IPS-20b (cell line): ENCODE measurements at regions not wholly inside any gene's neighbourhood (a gene's known extent, or its start where the extent isn't known, plus 50 kb on each side); places are given as distances from the start of the nearest gene placed in this dataset.

ENCODE experiments used
- H3K27ac ChIP-seq: one replicate; pipeline ENCODE4 v1.5.1; 2013; ENCODE audit warnings: low read length
- H3K27me3 ChIP-seq: 2 replicates; pipeline ENCODE4 v1.6.1; 2013; ENCODE audit warnings: mild to moderate bottlenecking, low read length, inconsistent platforms; ENCODE audit not compliant: insufficient read depth
- H3K36me3 ChIP-seq: 2 replicates; pipeline ENCODE4 v1.6.1; 2013; ENCODE audit warnings: low read depth, mild to moderate bottlenecking, inconsistent platforms, low read length, moderate library complexity; ENCODE audit not compliant: insufficient read depth
- H3K4me1 ChIP-seq: 2 replicates; pipeline ENCODE4 v1.6.1; 2013; ENCODE audit warnings: mild to moderate bottlenecking, control low read depth, inconsistent platforms, low read length, moderate library complexity; ENCODE audit not compliant: insufficient read depth
- H3K4me3 ChIP-seq: 2 replicates; pipeline ENCODE4 v1.5.1; 2013; ENCODE audit warnings: mild to moderate bottlenecking, low read length, inconsistent platforms
- H3K9ac ChIP-seq: 2 replicates; pipeline ENCODE4 v1.6.1; 2013; ENCODE audit warnings: low read depth, mild to moderate bottlenecking, inconsistent platforms, low read length, moderate library complexity
- H3K9me3 ChIP-seq: 2 replicates; pipeline ENCODE4 v1.6.1; 2013; ENCODE audit warnings: mild to moderate bottlenecking, low read depth, low read length, inconsistent platforms; ENCODE audit not compliant: insufficient read depth

- no peaks in the 10 kb centered on the region for H3K4me1 ChIP-seq
- no peaks in the 10 kb centered on the region; the same call in 1 of the 2 replicates for H3K27me3 ChIP-seq
- no peak overlapping the region for H3K4me3 ChIP-seq
- H3K9me3 ChIP-seq: no peaks in the 10 kb centered on the region
- no peak overlapping the region for H3K27ac ChIP-seq
- H3K9ac ChIP-seq: no peak overlapping the region
- no peaks in the 10 kb centered on the region for H3K36me3 ChIP-seq
Measured at GRCh38 chr20:20843982-20844381, 131.5 kb upstream of the RALGAPA2 start.

- H3K4me3 ChIP-seq: no peak overlapping the region
Measured at GRCh38 chr20:20839771-20840170, 127.3 kb upstream of the RALGAPA2 start.

GRCh38 chr20:20837574-20838021, 125.2 kb upstream of the RALGAPA2 start:
- no peak overlapping the region; the same call in 1 of the 2 replicates for H3K4me3 ChIP-seq
- peaks cover 18% of the 10 kb centered on the region for H3K27me3 ChIP-seq
- H3K9me3 ChIP-seq: no peaks in the 10 kb centered on the region
- no peaks in the 10 kb centered on the region for H3K4me1 ChIP-seq
- H3K9ac ChIP-seq: no peak overlapping the region
- H3K36me3 ChIP-seq: no peaks in the 10 kb centered on the region
- no peak overlapping the region for H3K27ac ChIP-seq

More at GRCh38 chr20:20839771-20840170, 127.3 kb upstream of the RALGAPA2 start:
- no peak overlapping the region for H3K9ac ChIP-seq
- H3K4me1 ChIP-seq: no peaks in the 10 kb centered on the region
- no peak overlapping the region for H3K27ac ChIP-seq
- H3K27me3 ChIP-seq: peaks cover 18% of the 10 kb centered on the region
- H3K9me3 ChIP-seq: no peaks in the 10 kb centered on the region
- no peaks in the 10 kb centered on the region for H3K36me3 ChIP-seq

- Histone ChIP-seq H3K27me3 (peaks cover 18% of the 10 kb centered on the region), H3K36me3 (no peaks in the 10 kb centered on the region), H3K9ac (no peak overlapping the region), H3K4me3 (no peak overlapping the region), H3K4me1 (no peaks in the 10 kb centered on the region), H3K9me3 (no peaks in the 10 kb centered on the region), H3K27ac (no peak overlapping the region)
Measured at GRCh38 chr20:20836836-20837235, 124.4 kb upstream of the RALGAPA2 start.

GRCh38 chr20:20835897-20836296, 123.5 kb upstream of the RALGAPA2 start:
- Histone ChIP-seq H3K36me3 (no peaks in the 10 kb centered on the region), H3K9me3 (no peaks in the 10 kb centered on the region), H3K9ac (no peak overlapping the region), H3K27me3 (peaks cover 18% of the 10 kb centered on the region), H3K4me3 (no peak overlapping the region), H3K4me1 (no peaks in the 10 kb centered on the region), H3K27ac (no peak overlapping the region)

GRCh38 chr20:20834008-20834407, 121.6 kb upstream of the RALGAPA2 start:
- Histone ChIP-seq H3K27me3 (peaks cover 18% of the 10 kb centered on the region), H3K4me3 (no peak overlapping the region), H3K27ac (no peak overlapping the region), H3K9me3 (peaks cover 16% of the 10 kb centered on the region), H3K9ac (no peak overlapping the region), H3K36me3 (no peaks in the 10 kb centered on the region), H3K4me1 (no peaks in the 10 kb centered on the region)

- H3K36me3 ChIP-seq: no peaks in the 10 kb centered on the region
- H3K9me3 ChIP-seq: peaks cover 16% of the 10 kb centered on the region
- no peaks in the 10 kb centered on the region for H3K4me1 ChIP-seq
- no peak overlapping the region for H3K27ac ChIP-seq
- no peak overlapping the region for H3K4me3 ChIP-seq
- H3K27me3 ChIP-seq: peaks cover 15% of the 10 kb centered on the region
- H3K9ac ChIP-seq: no peak overlapping the region
Measured at GRCh38 chr20:20832715-20833114, 120.3 kb upstream of the RALGAPA2 start.

- H3K27me3 ChIP-seq: peaks cover 8% of the 10 kb centered on the region
- H3K9ac ChIP-seq: no peak overlapping the region
- no peak overlapping the region for H3K27ac ChIP-seq
- H3K4me3 ChIP-seq: no peak overlapping the region
- no peaks in the 10 kb centered on the region for H3K36me3 ChIP-seq
- peaks cover 16% of the 10 kb centered on the region for H3K9me3 ChIP-seq
- H3K4me1 ChIP-seq: no peaks in the 10 kb centered on the region
Measured at GRCh38 chr20:20831794-20832193, 119.3 kb upstream of the RALGAPA2 start.

GRCh38 chr20:20829681-20830080, 117.2 kb upstream of the RALGAPA2 start:
- H3K9ac ChIP-seq: no peak overlapping the region
- no peak overlapping the region for H3K27ac ChIP-seq
- peaks cover 16% of the 10 kb centered on the region for H3K9me3 ChIP-seq
- H3K36me3 ChIP-seq: no peaks in the 10 kb centered on the region
- no peaks in the 10 kb centered on the region for H3K4me1 ChIP-seq
- peaks cover 2% of the 10 kb centered on the region; the same call in 1 of the 2 replicates for H3K27me3 ChIP-seq
- H3K4me3 ChIP-seq: no peak overlapping the region

GRCh38 chr20:20827992-20828597, 115.7 kb upstream of the RALGAPA2 start:
- Histone ChIP-seq H3K4me1 (no peaks in the 10 kb centered on the region), H3K36me3 (no peaks in the 10 kb centered on the region), H3K9me3 (peaks cover 16% of the 10 kb centered on the region), H3K27ac (no peak overlapping the region), H3K9ac (no peak overlapping the region), H3K27me3 (peaks cover 4% of the 10 kb centered on the region; the same call in 1 of the 2 replicates), H3K4me3 (no peak overlapping the region)

- Histone ChIP-seq H3K27ac (peak overlapping the region; percentile 50), H3K9ac (peak overlapping the region; percentile 34; the same call in 1 of the 2 replicates), H3K4me3 (no peak overlapping the region), H3K36me3 (no peaks in the 10 kb centered on the region), H3K9me3 (peaks cover 8% of the 10 kb centered on the region), H3K27me3 (peaks cover 4% of the 10 kb centered on the region; the same call in 1 of the 2 replicates), H3K4me1 (peaks cover 20% of the 10 kb centered on the region; the same call in 1 of the 2 replicates)
Measured at GRCh38 chr20:20824924-20825584, 112.6 kb upstream of the RALGAPA2 start.

- Histone ChIP-seq H3K27me3 (peaks cover 4% of the 10 kb centered on the region; the same call in 1 of the 2 replicates), H3K9me3 (no peaks in the 10 kb centered on the region), H3K4me1 (peaks cover 20% of the 10 kb centered on the region; the same call in 1 of the 2 replicates), H3K27ac (no peak overlapping the region), H3K36me3 (no peaks in the 10 kb centered on the region), H3K4me3 (no peak overlapping the region), H3K9ac (no peak overlapping the region)
Measured at GRCh38 chr20:20823476-20823881, 111.0 kb upstream of the RALGAPA2 start.
